Muscle of leg (tissue), 3 donors: ENCODE measurements at regions not wholly inside any gene's neighbourhood (a gene's known extent, or its start where the extent isn't known, plus 50 kb on each side); places are given as distances from the start of the nearest gene placed in this dataset.

Experiments used
- DNase-seq: peaks from one replicate; pipeline ENCODE4 v3.0.0; 2013
- H3K27ac ChIP-seq: one replicate; pipeline ENCODE4 v1.5.1; 2013; ENCODE audit warnings: mild to moderate bottlenecking, low read length, control low read depth
- H3K27me3 ChIP-seq: one replicate; pipeline ENCODE4 v1.6.1; 2013; ENCODE audit warnings: low read length; ENCODE audit not compliant: control insufficient read depth, insufficient read depth
- H3K36me3 ChIP-seq: one replicate; pipeline ENCODE4 v1.6.1; 2013; ENCODE audit warnings: low read length; ENCODE audit not compliant: control insufficient read depth, insufficient read depth
- H3K4me1 ChIP-seq: one replicate; pipeline ENCODE4 v1.6.1; 2013; ENCODE audit warnings: low read length; ENCODE audit not compliant: control insufficient read depth, insufficient read depth
- H3K4me3 ChIP-seq: one replicate; pipeline ENCODE4 v1.5.1; 2013; ENCODE audit warnings: low read length, control low read depth
- H3K9me3 ChIP-seq: replicated peaks from 2 replicates; pipeline ENCODE4 v1.6.1; 2013; ENCODE audit warnings: low read depth, low read length; ENCODE audit not compliant: control insufficient read depth
- WGBS: methylation state at CpG from one replicate; pipeline ENCODE4 v1.1.5; 2013; ENCODE audit warnings: missing lambda C conversion rate; ENCODE audit not compliant: insufficient coverage; 5-methylcytosine and 5-hydroxymethylcytosine counted together

- no peaks in the 10 kb centered on the region for H3K36me3 ChIP-seq
- no peaks in the 10 kb centered on the region for H3K4me1 ChIP-seq
- no peak for DNase-seq
- no peak overlapping the region for H3K4me3 ChIP-seq
- H3K27me3 ChIP-seq, result no peaks in the 10 kb centered on the region
- no peak overlapping the region for H3K27ac ChIP-seq
- no peaks in the 10 kb centered on the region for H3K9me3 ChIP-seq
- no CpG with 5 or more reads among the region's 3 CpGs for WGBS
Measured at GRCh38 chr7:10815546-10815945, 158.1 kb upstream of the PHF14 start.

DNA sequence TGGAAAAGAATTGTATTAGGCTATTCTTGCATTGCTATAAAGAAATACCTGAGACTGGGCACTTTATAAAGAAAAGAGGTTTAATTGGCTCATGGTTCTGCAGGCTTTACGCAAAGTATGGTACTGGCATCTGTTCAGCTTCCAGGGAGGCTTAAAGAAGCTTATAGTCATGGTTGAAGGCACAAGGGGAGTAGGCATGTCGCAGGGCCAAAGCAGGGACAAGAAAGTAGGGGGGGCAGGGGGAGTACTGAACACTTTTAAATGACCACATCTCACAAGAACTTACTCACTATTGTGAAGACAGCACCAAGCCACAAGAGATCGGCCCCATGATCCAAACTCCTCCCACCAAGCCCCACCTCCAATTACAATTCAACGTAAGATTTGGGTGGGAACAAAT, 152.5 kb upstream of the PHF14 start:
- H3K36me3 ChIP-seq, result no peaks in the 10 kb centered on the region
- no peak for DNase-seq
- H3K27me3 ChIP-seq, result no peaks in the 10 kb centered on the region
- 100% methylated on average over 1 of the region's 4 CpGs for WGBS
- no peaks in the 10 kb centered on the region for H3K4me1 ChIP-seq
- no peak overlapping the region for H3K27ac ChIP-seq
- no peak overlapping the region for H3K4me3 ChIP-seq
- H3K9me3 ChIP-seq, result no peaks in the 10 kb centered on the region

GRCh38 chr7:10824154-10824553, 149.5 kb upstream of the PHF14 start:
- no peaks in the 10 kb centered on the region for H3K4me1 ChIP-seq
- H3K36me3 ChIP-seq, result no peaks in the 10 kb centered on the region
- H3K9me3 ChIP-seq, result no peaks in the 10 kb centered on the region
- WGBS, result 40% methylated on average over 1 of the region's 1 CpG
- DNase-seq, result no peak
- no peak overlapping the region for H3K4me3 ChIP-seq
- no peak overlapping the region for H3K27ac ChIP-seq
- H3K27me3 ChIP-seq, result no peaks in the 10 kb centered on the region

- Histone ChIP-seq H3K36me3 (no peaks in the 10 kb centered on the region), H3K27me3 (no peaks in the 10 kb centered on the region), H3K4me3 (no peak overlapping the region), H3K9me3 (no peaks in the 10 kb centered on the region), H3K27ac (no peak overlapping the region), H3K4me1 (no peaks in the 10 kb centered on the region)
- WGBS, result no CpG with 5 or more reads among the region's 1 CpG
- DNase-seq, result no peak
Measured at GRCh38 chr7:10838228-10838627, 135.4 kb upstream of the PHF14 start.

DNA sequence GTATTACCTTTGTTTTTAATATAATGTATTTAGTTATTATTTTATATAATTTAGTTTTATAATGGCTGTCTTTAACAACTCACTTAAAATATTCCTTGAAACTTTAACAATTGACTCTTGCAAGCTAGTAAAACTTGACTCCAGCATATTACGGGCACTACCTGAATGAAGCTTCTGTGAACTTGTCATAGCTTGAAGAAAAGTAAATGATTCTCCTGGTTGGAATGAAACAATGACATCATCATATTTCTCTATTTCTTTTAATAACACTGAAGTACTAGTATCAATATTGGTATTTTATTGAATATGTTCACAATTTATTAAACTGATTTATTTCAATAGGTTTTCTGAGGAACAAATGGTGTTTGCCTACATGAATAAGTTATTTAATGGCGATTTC, 128.4 kb upstream of the PHF14 start:
- no CpG with 5 or more reads among the region's 2 CpGs for WGBS
- Histone ChIP-seq H3K36me3 (no peaks in the 10 kb centered on the region), H3K4me1 (no peaks in the 10 kb centered on the region), H3K27me3 (no peaks in the 10 kb centered on the region), H3K27ac (no peak overlapping the region), H3K9me3 (no peaks in the 10 kb centered on the region), H3K4me3 (no peak overlapping the region)
- DNase-seq, result no peak

DNA sequence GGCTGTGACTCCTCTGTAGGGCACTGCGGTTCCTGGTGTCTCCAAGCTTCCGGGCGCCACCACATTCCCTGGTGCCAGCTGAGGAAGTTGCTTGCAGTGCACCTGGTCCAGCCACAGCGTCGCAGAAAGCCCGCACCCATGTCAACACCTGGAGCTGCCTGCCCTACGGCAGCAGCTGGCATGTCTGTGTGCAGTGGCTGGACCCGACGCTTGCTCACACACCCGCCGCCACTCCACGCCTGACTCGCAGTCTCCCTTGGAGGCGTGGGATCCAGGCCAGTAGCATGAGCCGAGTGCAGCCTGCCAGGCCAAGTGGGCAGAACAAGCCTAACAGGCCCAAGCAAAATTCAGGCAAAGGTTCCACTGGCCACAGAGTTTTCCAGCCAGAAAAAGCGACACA, 118.1 kb upstream of the PHF14 start:
- 86% methylated on average over 14 of the region's 16 CpGs for WGBS
- DNase-seq, result no peak
- Histone ChIP-seq H3K27ac (no peak overlapping the region), H3K36me3 (no peaks in the 10 kb centered on the region), H3K27me3 (no peaks in the 10 kb centered on the region), H3K4me1 (no peaks in the 10 kb centered on the region), H3K9me3 (no peaks in the 10 kb centered on the region), H3K4me3 (no peak overlapping the region)

DNA sequence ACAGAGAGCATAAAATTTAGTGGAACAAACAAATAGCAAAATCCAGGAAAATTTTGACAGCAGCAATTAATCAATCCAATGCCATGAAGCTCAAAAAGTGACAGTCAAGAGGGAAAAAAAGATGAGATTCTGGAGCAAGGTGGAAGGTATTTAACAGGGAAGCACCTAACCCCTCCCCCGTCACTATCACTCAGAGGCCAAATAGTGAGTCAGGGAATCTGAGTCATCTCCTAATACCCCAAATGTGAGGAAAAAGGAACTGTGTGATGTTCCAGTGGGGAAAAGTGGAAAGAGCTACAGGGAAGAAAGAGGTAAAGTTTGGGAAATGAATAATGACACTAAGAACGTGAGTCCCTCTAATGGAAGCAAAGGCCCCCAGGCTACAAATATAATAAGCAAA, 113.2 kb upstream of the PHF14 start:
- no peaks in the 10 kb centered on the region for H3K27me3 ChIP-seq
- no peak overlapping the region for H3K4me3 ChIP-seq
- H3K27ac ChIP-seq, result no peak overlapping the region
- DNase-seq, result no peak
- H3K9me3 ChIP-seq, result no peaks in the 10 kb centered on the region
- no peaks in the 10 kb centered on the region for H3K4me1 ChIP-seq
- H3K36me3 ChIP-seq, result no peaks in the 10 kb centered on the region
- WGBS, result no CpG with 5 or more reads among the region's 2 CpGs

DNA sequence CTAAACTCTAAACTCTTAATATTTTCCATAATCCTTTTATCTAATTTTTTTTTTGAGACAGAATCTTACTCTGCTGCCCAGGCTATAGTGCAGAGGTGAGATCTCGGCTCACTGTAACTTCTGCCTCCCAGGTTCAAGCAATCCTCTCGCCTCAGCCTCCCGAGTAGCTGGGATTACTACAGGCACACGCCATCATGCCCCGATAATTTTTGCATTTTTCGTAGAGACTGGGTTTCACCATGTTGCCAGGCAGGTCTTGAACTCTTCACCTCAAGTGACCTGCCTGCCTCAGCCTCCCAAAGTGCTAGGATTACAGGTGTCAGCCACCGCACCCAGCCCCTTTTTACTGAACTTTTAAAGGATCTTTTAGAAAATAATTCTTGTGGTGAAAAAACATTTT, 110.2 kb upstream of the PHF14 start:
- no peak overlapping the region for H3K4me3 ChIP-seq
- H3K4me1 ChIP-seq, result no peaks in the 10 kb centered on the region
- no peak overlapping the region for H3K27ac ChIP-seq
- H3K9me3 ChIP-seq, result no peaks in the 10 kb centered on the region
- no peaks in the 10 kb centered on the region for H3K27me3 ChIP-seq
- 89% methylated on average over 6 of the region's 7 CpGs for WGBS
- no peak for DNase-seq
- no peaks in the 10 kb centered on the region for H3K36me3 ChIP-seq

DNA sequence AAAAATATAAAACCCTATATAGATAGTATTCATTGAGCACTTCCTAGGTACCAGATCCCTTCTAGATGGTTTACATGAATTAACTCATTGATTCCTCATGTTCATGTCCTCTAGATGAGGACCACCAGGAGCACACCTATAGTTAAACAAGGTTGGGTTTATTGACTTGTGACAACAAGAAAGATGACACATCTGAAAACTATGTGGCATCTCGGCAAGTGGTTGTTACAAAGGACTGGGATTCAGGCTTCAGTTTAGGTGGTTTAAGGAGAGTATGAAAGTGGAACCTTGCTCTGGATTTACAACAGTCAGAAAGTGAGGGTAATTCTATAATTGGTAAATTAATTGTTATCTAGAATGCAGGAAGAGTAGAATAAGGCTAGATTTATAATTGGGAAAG, 99.0 kb upstream of the PHF14 start:
- no CpG with 5 or more reads among the region's 1 CpG for WGBS
- H3K9me3 ChIP-seq, result peaks cover 2% of the 10 kb centered on the region
- DNase-seq, result no peak
- H3K4me3 ChIP-seq, result no peak overlapping the region
- no peaks in the 10 kb centered on the region for H3K27me3 ChIP-seq
- H3K27ac ChIP-seq, result no peak overlapping the region
- H3K36me3 ChIP-seq, result no peaks in the 10 kb centered on the region
- H3K4me1 ChIP-seq, result no peaks in the 10 kb centered on the region

DNA sequence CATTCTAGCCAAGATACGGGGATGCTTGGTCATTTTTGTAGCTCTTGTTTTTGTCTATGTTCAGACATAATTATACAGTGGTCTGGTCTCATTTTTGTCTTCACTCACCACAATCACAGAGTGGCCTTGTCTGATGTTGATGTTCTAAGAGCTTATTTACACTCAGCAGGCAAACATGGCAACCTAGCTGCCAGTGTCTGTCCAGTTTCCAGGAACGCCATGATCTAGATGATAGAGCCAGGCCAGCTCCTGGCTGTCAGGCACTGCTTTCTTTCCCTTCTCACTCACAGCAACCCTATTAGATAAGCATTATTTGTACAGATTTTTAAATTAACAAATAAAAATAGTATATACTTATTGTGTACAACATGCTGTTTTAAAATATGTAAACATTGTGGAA, 98.6 kb upstream of the PHF14 start:
- DNase-seq, result no peak
- Histone ChIP-seq H3K27me3 (no peaks in the 10 kb centered on the region), H3K4me3 (no peak overlapping the region), H3K36me3 (no peaks in the 10 kb centered on the region), H3K4me1 (no peaks in the 10 kb centered on the region), H3K9me3 (peaks cover 2% of the 10 kb centered on the region), H3K27ac (no peak overlapping the region)
- no CpG with 5 or more reads among the region's 2 CpGs for WGBS

GRCh38 chr7:10888861-10889260, 84.8 kb upstream of the PHF14 start:
- no peak overlapping the region for H3K27ac ChIP-seq
- H3K27me3 ChIP-seq, result no peaks in the 10 kb centered on the region
- H3K36me3 ChIP-seq, result no peaks in the 10 kb centered on the region
- WGBS, result 84% methylated on average over 6 of the region's 7 CpGs
- H3K4me1 ChIP-seq, result no peaks in the 10 kb centered on the region
- H3K9me3 ChIP-seq, result no peaks in the 10 kb centered on the region
- no peak overlapping the region for H3K4me3 ChIP-seq
- no peak for DNase-seq
